GM12878 (cell line): ENCODE measurements at regions not wholly inside any gene's neighbourhood (a gene's known extent, or its start where the extent isn't known, plus 50 kb on each side); places are given as distances from the start of the nearest gene placed in this dataset.

ENCODE experiments used
- ATAC-seq: fragments of 200-7000 bp; cut with Tn5 transposase; 3 replicates; pipeline ENCODE4 v1.9.1; 2020; ENCODE audit warnings: mild to moderate bottlenecking, moderate library complexity
- BruUV-seq: library from RNA; stranded (reverse); fragments of 400-500 nt; replicated peaks from 2 replicates; lab custom pipeline; 2021; lab: Mats Ljungman, UMichigan
- CTCF ChIA-PET: fragments of 300-600 bp; sonication (Branson Sonifier 250); formaldehyde crosslinking; extraction: SDS; loops from one replicate; lab custom pipeline; 2021; ENCODE audit warnings: inconsistent platforms; lab: Yijun Ruan, JAX
- POLR2A ChIA-PET: fragments of 350-600 bp; formaldehyde crosslinking; extraction: SDS; loops from one replicate; lab custom pipeline; 2021; ENCODE audit warnings: inconsistent platforms; lab: Charles Lee
- RAD21 ChIA-PET: fragments of 300-600 bp; sonication (Branson Sonifier 250); formaldehyde crosslinking; loops from one replicate; lab custom pipeline; 2023; ENCODE audit warnings: antibody characterized with exemption; ENCODE audit not compliant: unreplicated experiment; lab: Charles Lee
- SMC1A ChIA-PET: fragments of 300-600 bp; sonication (Branson Sonifier 250); formaldehyde crosslinking; loops from one replicate; lab custom pipeline; 2023; ENCODE audit not compliant: unreplicated experiment, uncharacterized antibody; lab: Charles Lee
- DNase-seq: peaks from one replicate; pipeline ENCODE4 v3.0.0-alpha.2; 2011; ENCODE audit warnings: low read depth, low spot score
- FAIRE-seq: peaks from 3 replicates; lab custom pipeline; 2011; peaks lifted over from hg19 to GRCh38; lab: Jason Lieb, UNC
- H2AFZ ChIP-seq: 2 replicates; pipeline ENCODE4 v1.6.0; 2011; ENCODE audit warnings: low read depth, low read length, control low read depth; ENCODE audit not compliant: control insufficient read depth
- H3K27ac ChIP-seq: 2 replicates; pipeline ENCODE4 v1.5.1; 2011; ENCODE audit warnings: control low read depth; ENCODE audit not compliant: control insufficient read depth, insufficient read depth
- H3K27me3 ChIP-seq, 2 experiments: replicated peaks in 1 of 2; 2 replicates each; pipeline versions ENCODE4 v1.6.0 to v1.6.1; 2011; ENCODE audit warnings: low read length in 1 of 2; ENCODE audit not compliant: control insufficient read depth in 2 of 2, insufficient read depth in 2 of 2
- H3K36me3 ChIP-seq, 2 experiments: 2 replicates each; pipeline ENCODE4 v1.5.1; 2011; ENCODE audit warnings: low read length in 1 of 2; ENCODE audit not compliant: control insufficient read depth in 2 of 2, insufficient read depth in 2 of 2
- H3K4me1 ChIP-seq: 2 replicates; pipeline ENCODE4 v1.6.1; 2011; ENCODE audit warnings: mild to moderate bottlenecking, low read length, moderate library complexity, mixed read lengths; ENCODE audit not compliant: control insufficient read depth, insufficient read depth
- H3K4me2 ChIP-seq: 2 replicates; pipeline ENCODE4 v1.6.0; 2011; ENCODE audit warnings: control low read depth; ENCODE audit not compliant: control insufficient read depth, insufficient read depth
- H3K4me3 ChIP-seq: fragments of 200-600 bp; sonication (generic); 2 replicates; pipeline ENCODE4 v1.5.1; 2016
- H3K79me2 ChIP-seq: 2 replicates; pipeline ENCODE4 v1.6.0; 2011; ENCODE audit warnings: low read length; ENCODE audit not compliant: control insufficient read depth, insufficient read depth
- H3K9ac ChIP-seq: 2 replicates; pipeline ENCODE4 v1.8.0; 2011; ENCODE audit warnings: low read length, control low read depth, mixed read lengths; ENCODE audit not compliant: control insufficient read depth, insufficient read depth
- H3K9me3 ChIP-seq: replicated peaks from 3 replicates; pipeline ENCODE4 v1.5.1; 2011; ENCODE audit warnings: mild to moderate bottlenecking, low read length; ENCODE audit not compliant: control insufficient read depth, insufficient read depth
- H4K20me1 ChIP-seq: 2 replicates; pipeline ENCODE4 v1.6.0; 2011; ENCODE audit not compliant: control insufficient read depth, insufficient read depth
- ASH2L ChIP-seq: fragments of 300-600, 200-600 bp; sonication (generic); IDR thresholded peaks from 2 replicates; pipeline ENCODE4 v1.6.1; 2017; ENCODE audit warnings: low read depth, mild to moderate bottlenecking, borderline replicate concordance
- ATF7 ChIP-seq: fragments of 450-650 bp; IDR thresholded peaks from 2 replicates; pipeline ENCODE4 v1.6.1; 2016; ENCODE audit warnings: low read depth, mild to moderate bottlenecking
- E2F4 ChIP-seq: IDR thresholded peaks from 2 replicates; pipeline ENCODE4 v1.6.1; 2012; ENCODE audit warnings: low read depth, low read length, improper control_type of control experiment
- GATAD2B ChIP-seq: fragments of 450-650 bp; conservative IDR thresholded peaks from 2 replicates; pipeline ENCODE4 v1.6.1; 2017; ENCODE audit warnings: low read depth, mild to moderate bottlenecking, moderate library complexity
- RBBP5 ChIP-seq: fragments of 200-600 bp; sonication (generic); conservative IDR thresholded peaks from 2 replicates; pipeline ENCODE4 v1.6.1; 2016
- SREBF1 ChIP-seq: IDR thresholded peaks from 2 replicates; pipeline ENCODE4 v1.6.1; 2012; ENCODE audit warnings: mild to moderate bottlenecking, low read length
- WGBS: methylation state at CpG from one replicate; pipeline ENCODE4 v1.1.6; 2016; ENCODE audit warnings: low lambda C conversion rate; ENCODE audit not compliant: insufficient replicate concordance, insufficient coverage; ENCODE audit errors: missing lambda C conversion rate; 5-methylcytosine and 5-hydroxymethylcytosine counted together
- in situ Hi-C: fragments of 300-500 bp; cut with MboI; formaldehyde crosslinking; loops from 9 replicates; pipeline ENCODE4 v1.14.3; 2018; ENCODE audit warnings: mixed read lengths
- intact Hi-C: fragments of 100-400 bp; cut with micrococcal nuclease; formaldehyde crosslinking; loops from one replicate; pipeline ENCODE4 v1.14.2; 2022; ENCODE audit not compliant: unreplicated experiment
- TF ChIP-seq, protein P1 (sequence below): fragments of 450-650 bp; IDR thresholded peaks from 2 replicates; pipeline ENCODE4 v1.6.1; 2018; ENCODE audit warnings: mild to moderate bottlenecking, low read depth, moderate library complexity; ENCODE audit not compliant: partially characterized antibody
- TF ChIP-seq, protein P2 (sequence below), 3 experiments: IDR thresholded peaks in 2 of 3; conservative IDR thresholded peaks in 1 of 3; 2 replicates each; pipeline ENCODE4 v1.5.1; 2011; ENCODE audit warnings: low read depth in 3 of 3, low read length in 3 of 3, mild to moderate bottlenecking in 3 of 3, control low read depth in 2 of 3, moderate library complexity in 2 of 3, inconsistent platforms in 1 of 3, mixed read lengths in 1 of 3; ENCODE audit not compliant: control insufficient read depth in 2 of 3, insufficient read depth in 1 of 3; ENCODE audit errors: extremely low read depth in 1 of 3
- TF ChIP-seq, protein P3 (sequence below): fragments of 450-650 bp; IDR thresholded peaks from 2 replicates; pipeline ENCODE4 v1.6.1; 2017; ENCODE audit warnings: mild to moderate bottlenecking

DNA sequence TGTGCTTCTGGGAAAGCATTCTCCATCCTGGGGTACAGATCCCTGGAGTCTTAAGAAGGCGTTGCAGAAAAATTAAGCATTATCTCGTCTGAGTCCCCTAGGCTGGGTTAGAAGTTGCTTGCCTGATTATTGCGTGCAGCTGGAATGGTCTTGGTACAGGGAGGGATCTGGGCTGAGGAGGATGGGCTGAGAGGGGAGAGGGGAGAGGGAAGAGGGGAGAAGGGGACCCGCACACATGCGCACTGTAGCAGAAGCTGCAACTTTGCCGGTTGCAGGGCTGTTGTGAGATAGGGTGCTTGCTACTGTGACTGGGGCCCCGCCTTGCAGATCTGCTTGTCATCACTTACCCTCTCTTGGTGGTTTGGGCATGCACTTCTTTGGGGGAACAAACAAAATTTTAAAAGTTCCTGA lies 316.8 kb downstream of the DLEU7 start:
- FAIRE-seq (no peak), ATAC-seq (no peak), DNase-seq (no peak)
- SMC1A ChIA-PET, result interaction anchor here (0.9 kb wide), 1 partner anchor 385 kb away, joined by 3 read pairs; no protein-coding TSS in a partner anchor
- RAD21 ChIA-PET, result interaction anchor here (0.7 kb wide), 1 partner anchor 523 kb away, joined by 3 read pairs; no protein-coding TSS in a partner anchor
- H3K4me1 ChIP-seq, result no peaks in the 10 kb centered on the region
- no peaks in the 10 kb centered on the region for H3K79me2 ChIP-seq
- in situ Hi-C loops, result loop anchor here (5.0 kb wide), 1 partner anchor 549 kb away; no protein-coding TSS in a partner anchor
- intact Hi-C loops, result no loop called here
- WGBS, result 73% methylated on average over 7 of the region's 7 CpGs
- no peak overlapping the region for H3K4me3 ChIP-seq
- CTCF ChIA-PET, result interaction anchor here (0.8 to 1.3 kb wide), 2 partner anchors 274 to 549 kb away, joined by 3 to 4 read pairs; no protein-coding TSS in a partner anchor
- no peaks in the 10 kb centered on the region for H3K36me3 ChIP-seq
- peaks cover 5 to 12% of the 10 kb centered on the region in 2 experiments for H3K27me3 ChIP-seq
- H4K20me1 ChIP-seq, result no peaks in the 10 kb centered on the region
- POLR2A ChIA-PET, result no interaction called here
- TF ChIP-seq, protein P1, sequence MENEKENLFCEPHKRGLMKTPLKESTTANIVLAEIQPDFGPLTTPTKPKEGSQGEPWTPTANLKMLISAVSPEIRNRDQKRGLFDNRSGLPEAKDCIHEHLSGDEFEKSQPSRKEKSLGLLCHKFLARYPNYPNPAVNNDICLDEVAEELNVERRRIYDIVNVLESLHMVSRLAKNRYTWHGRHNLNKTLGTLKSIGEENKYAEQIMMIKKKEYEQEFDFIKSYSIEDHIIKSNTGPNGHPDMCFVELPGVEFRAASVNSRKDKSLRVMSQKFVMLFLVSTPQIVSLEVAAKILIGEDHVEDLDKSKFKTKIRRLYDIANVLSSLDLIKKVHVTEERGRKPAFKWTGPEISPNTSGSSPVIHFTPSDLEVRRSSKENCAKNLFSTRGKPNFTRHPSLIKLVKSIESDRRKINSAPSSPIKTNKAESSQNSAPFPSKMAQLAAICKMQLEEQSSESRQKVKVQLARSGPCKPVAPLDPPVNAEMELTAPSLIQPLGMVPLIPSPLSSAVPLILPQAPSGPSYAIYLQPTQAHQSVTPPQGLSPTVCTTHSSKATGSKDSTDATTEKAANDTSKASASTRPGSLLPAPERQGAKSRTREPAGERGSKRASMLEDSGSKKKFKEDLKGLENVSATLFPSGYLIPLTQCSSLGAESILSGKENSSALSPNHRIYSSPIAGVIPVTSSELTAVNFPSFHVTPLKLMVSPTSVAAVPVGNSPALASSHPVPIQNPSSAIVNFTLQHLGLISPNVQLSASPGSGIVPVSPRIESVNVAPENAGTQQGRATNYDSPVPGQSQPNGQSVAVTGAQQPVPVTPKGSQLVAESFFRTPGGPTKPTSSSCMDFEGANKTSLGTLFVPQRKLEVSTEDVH, result no peak
- TF ChIP-seq GATAD2B, result no peak
- TF ChIP-seq SREBF1, result no peak
- no peak for TF ChIP-seq ATF7
- no peak for TF ChIP-seq E2F4
- TF ChIP-seq ASH2L, result no peak
- no peak for TF ChIP-seq RBBP5
- TF ChIP-seq, protein P2, sequence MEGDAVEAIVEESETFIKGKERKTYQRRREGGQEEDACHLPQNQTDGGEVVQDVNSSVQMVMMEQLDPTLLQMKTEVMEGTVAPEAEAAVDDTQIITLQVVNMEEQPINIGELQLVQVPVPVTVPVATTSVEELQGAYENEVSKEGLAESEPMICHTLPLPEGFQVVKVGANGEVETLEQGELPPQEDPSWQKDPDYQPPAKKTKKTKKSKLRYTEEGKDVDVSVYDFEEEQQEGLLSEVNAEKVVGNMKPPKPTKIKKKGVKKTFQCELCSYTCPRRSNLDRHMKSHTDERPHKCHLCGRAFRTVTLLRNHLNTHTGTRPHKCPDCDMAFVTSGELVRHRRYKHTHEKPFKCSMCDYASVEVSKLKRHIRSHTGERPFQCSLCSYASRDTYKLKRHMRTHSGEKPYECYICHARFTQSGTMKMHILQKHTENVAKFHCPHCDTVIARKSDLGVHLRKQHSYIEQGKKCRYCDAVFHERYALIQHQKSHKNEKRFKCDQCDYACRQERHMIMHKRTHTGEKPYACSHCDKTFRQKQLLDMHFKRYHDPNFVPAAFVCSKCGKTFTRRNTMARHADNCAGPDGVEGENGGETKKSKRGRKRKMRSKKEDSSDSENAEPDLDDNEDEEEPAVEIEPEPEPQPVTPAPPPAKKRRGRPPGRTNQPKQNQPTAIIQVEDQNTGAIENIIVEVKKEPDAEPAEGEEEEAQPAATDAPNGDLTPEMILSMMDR (IDR thresholded peaks at IDR 0.05 in 2 of 3, conservative IDR thresholded peaks at IDR 0.05 in 1 of 3; ENCODE audit: control insufficient read depth in 2 of 3, extremely low read depth in 1 of 3, insufficient read depth in 1 of 3, low read depth in 3 of 3, low read length in 3 of 3), result no peak
- TF ChIP-seq, protein P3, sequence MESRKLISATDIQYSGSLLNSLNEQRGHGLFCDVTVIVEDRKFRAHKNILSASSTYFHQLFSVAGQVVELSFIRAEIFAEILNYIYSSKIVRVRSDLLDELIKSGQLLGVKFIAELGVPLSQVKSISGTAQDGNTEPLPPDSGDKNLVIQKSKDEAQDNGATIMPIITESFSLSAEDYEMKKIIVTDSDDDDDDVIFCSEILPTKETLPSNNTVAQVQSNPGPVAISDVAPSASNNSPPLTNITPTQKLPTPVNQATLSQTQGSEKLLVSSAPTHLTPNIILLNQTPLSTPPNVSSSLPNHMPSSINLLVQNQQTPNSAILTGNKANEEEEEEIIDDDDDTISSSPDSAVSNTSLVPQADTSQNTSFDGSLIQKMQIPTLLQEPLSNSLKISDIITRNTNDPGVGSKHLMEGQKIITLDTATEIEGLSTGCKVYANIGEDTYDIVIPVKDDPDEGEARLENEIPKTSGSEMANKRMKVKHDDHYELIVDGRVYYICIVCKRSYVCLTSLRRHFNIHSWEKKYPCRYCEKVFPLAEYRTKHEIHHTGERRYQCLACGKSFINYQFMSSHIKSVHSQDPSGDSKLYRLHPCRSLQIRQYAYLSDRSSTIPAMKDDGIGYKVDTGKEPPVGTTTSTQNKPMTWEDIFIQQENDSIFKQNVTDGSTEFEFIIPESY, result no peak
- no peak overlapping the region for H2AFZ ChIP-seq
- no peak overlapping the region for H3K27ac ChIP-seq
- H3K4me2 ChIP-seq, result no peak overlapping the region
- BruUV-seq, result no TSS peak
- H3K9ac ChIP-seq, result no peak overlapping the region
- H3K9me3 ChIP-seq, result no peaks in the 10 kb centered on the region
